HG02840 (cell line): ENCODE measurements at regions not wholly inside any gene's neighbourhood (a gene's known extent, or its start where the extent isn't known, plus 50 kb on each side); places are given as distances from the start of the nearest gene placed in this dataset.
"Not testable (repeated sequence)": the region's sequence is repeated elsewhere in the genome, so short reads cannot be mapped to it uniquely, and the experiment has no call there.

Source experiments
- ATAC-seq: cut with Tn5 transposase; IDR thresholded peaks from one replicate; pipeline ENCODE4 v1.9.1; 2021; ENCODE audit warnings: mild to moderate bottlenecking, moderate library complexity, moderate number of reproducible peaks; ENCODE audit not compliant: unreplicated experiment, low FRiP score

- ATAC-seq = no peak
These were observed 66.2 kb downstream of the SC5D start for GRCh38 chr11:121358760-121359159.

GRCh38 chr11:121359591-121359990 lies 67.0 kb downstream of the SC5D start:
- ATAC-seq = no peak

- ATAC-seq = not testable (repeated sequence)
These were observed 70.4 kb downstream of the SC5D start for GRCh38 chr11:121362955-121363354.

GRCh38 chr11:121365304-121365703 lies 72.7 kb downstream of the SC5D start:
- ATAC-seq = no peak

GRCh38 chr11:121366038-121366437 lies 73.5 kb downstream of the SC5D start:
- no peak for ATAC-seq

- peak; percentile 76 for ATAC-seq
These were observed 74.7 kb downstream of the SC5D start for GRCh38 chr11:121367001-121367843.

GRCh38 chr11:121367844-121368225 lies 75.3 kb downstream of the SC5D start:
- no peak for ATAC-seq

- no peak for ATAC-seq
These were observed 76.0 kb downstream of the SC5D start for GRCh38 chr11:121368364-121369240.

- no peak for ATAC-seq
These were observed 76.8 kb downstream of the SC5D start for GRCh38 chr11:121369366-121369765.

- no peak for ATAC-seq
These were observed 79.5 kb downstream of the SC5D start for GRCh38 chr11:121372028-121372427.

GRCh38 chr11:121372671-121373429 lies 79.3 kb upstream of the SORL1 start:
- peak; percentile 72 for ATAC-seq

- ATAC-seq = no peak
These were observed 77.7 kb upstream of the SORL1 start for GRCh38 chr11:121374286-121374985.

GRCh38 chr11:121376130-121376529 lies 76.0 kb upstream of the SORL1 start:
- no peak for ATAC-seq

- ATAC-seq = not testable (repeated sequence)
These were observed 72.8 kb upstream of the SORL1 start for GRCh38 chr11:121379145-121379810.

- ATAC-seq = no peak
These were observed 68.4 kb upstream of the SORL1 start for GRCh38 chr11:121383716-121384115.

GRCh38 chr11:121385688-121386087 lies 66.4 kb upstream of the SORL1 start:
- ATAC-seq = no peak
